Cardiac muscle cell (in vitro differentiated cells and primary cell): ENCODE measurements at regions not wholly inside any gene's neighbourhood (a gene's known extent, or its start where the extent isn't known, plus 50 kb on each side); places are given as distances from the start of the nearest gene placed in this dataset.

ENCODE experiments used
- DNase-seq, 2 donors: peaks; one replicate each; pipeline versions ENCODE4 v3.0.0 to v3.0.0-alpha.2; 2010 to 2017; ENCODE audit warnings: low read depth in 1 of 2, low spot score in 1 of 2
- H3K27ac ChIP-seq: fragments of 200-600 bp; sonication (generic); 2 replicates; pipeline ENCODE4 v1.5.1; 2016
- H3K27me3 ChIP-seq: fragments of 200-600 bp; sonication (generic); 2 replicates; pipeline ENCODE4 v1.6.0; 2016; ENCODE audit warnings: control low read depth
- H3K36me3 ChIP-seq: fragments of 200-600 bp; sonication (generic); 2 replicates; pipeline ENCODE4 v1.5.1; 2016; ENCODE audit warnings: control low read depth
- H3K4me1 ChIP-seq: fragments of 200-600 bp; sonication (generic); 2 replicates; pipeline ENCODE4 v1.8.1; 2017; ENCODE audit warnings: low read depth, mild to moderate bottlenecking, mixed run types
- H3K4me3 ChIP-seq: fragments of 200-600 bp; sonication (generic); 2 replicates; pipeline ENCODE4 v1.5.1; 2016; ENCODE audit warnings: mild to moderate bottlenecking
- H3K9me3 ChIP-seq: fragments of 200-600 bp; sonication (generic); 2 replicates; pipeline ENCODE4 v1.5.1; 2017; ENCODE audit warnings: low read depth, mild to moderate bottlenecking, control low read depth
- CTCF ChIP-seq: IDR thresholded peaks from 2 replicates; pipeline ENCODE4 v1.5.1; 2012; ENCODE audit warnings: low read depth, mild to moderate bottlenecking, low read length

- Histone ChIP-seq H3K4me1 (peaks cover 12% of the 10 kb centered on the region), H3K36me3 (no peaks in the 10 kb centered on the region), H3K4me3 (no peak overlapping the region), H3K27me3 (no peaks in the 10 kb centered on the region), H3K9me3 (no peaks in the 10 kb centered on the region), H3K27ac (no peak overlapping the region)
- DNase-seq: no peak
- no peak for TF ChIP-seq CTCF
Observed at GRCh38 chr1:47585141-47585902, 147.5 kb downstream of the FOXD2 start.

- TF ChIP-seq CTCF: no peak
Observed at GRCh38 chr1:47587891-47588582, 150.2 kb downstream of the FOXD2 start.

GRCh38 chr1:47590523-47591225 lies 152.8 kb downstream of the FOXD2 start:
- Histone ChIP-seq H3K4me1 (peaks cover 12% of the 10 kb centered on the region), H3K9me3 (no peaks in the 10 kb centered on the region), H3K36me3 (no peaks in the 10 kb centered on the region), H3K27me3 (peaks cover 26% of the 10 kb centered on the region), H3K27ac (no peak overlapping the region), H3K4me3 (no peak overlapping the region)
- no peak for DNase-seq
- TF ChIP-seq CTCF: no peak

More at GRCh38 chr1:47587891-47588582, 150.2 kb downstream of the FOXD2 start:
- Histone ChIP-seq H3K27me3 (peaks cover 6% of the 10 kb centered on the region), H3K9me3 (no peaks in the 10 kb centered on the region), H3K4me3 (no peak overlapping the region), H3K36me3 (no peaks in the 10 kb centered on the region), H3K27ac (peak overlapping the region; percentile 67), H3K4me1 (peaks cover 12% of the 10 kb centered on the region)
- peak; percentile 44 to 70 for DNase-seq

GRCh38 chr1:47591801-47592200 lies 154.0 kb downstream of the FOXD2 start:
- no peak for TF ChIP-seq CTCF
- Histone ChIP-seq H3K27me3 (peaks cover 26% of the 10 kb centered on the region), H3K36me3 (no peaks in the 10 kb centered on the region), H3K27ac (no peak overlapping the region), H3K4me3 (no peak overlapping the region), H3K9me3 (no peaks in the 10 kb centered on the region), H3K4me1 (peaks cover 12% of the 10 kb centered on the region)
- no peak for DNase-seq

DNA sequence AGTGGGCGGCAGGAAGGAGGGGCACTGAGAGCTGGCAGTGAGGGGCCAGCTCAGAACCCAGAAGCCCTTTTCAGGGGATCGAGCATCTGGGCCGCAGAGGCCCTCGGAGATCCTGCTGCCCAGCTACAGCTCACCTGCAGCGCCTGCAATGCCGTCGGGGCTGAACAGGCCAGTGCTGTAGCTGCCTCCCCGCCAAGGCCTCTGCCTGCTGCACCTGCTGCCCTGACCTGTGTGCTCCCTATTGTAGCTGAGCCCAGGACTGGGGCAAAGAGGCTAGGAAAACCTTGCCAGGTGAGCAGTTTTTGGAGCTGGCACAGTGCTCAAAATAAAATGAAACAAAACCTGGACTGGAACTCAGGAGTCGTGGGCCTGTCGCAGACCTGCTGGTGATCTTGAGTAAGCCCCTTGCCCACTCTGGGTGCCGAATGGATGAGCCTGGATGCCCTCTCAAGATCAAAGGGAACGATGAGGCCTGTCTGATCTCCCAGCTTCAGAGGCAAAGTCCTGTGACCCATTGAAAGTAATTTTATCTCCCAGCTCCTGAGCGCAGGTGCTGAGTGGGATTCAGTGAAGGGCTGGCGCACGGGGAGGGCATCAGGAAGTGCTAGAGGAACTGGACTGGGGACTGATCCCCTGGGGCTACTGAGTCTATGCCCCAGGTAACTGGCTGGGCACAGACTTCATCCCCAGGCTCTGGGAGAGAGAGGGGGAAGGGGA lies 154.6 kb downstream of the FOXD2 start:
- DNase-seq: no peak
- Histone ChIP-seq H3K4me3 (no peak overlapping the region), H3K27ac (no peak overlapping the region), H3K9me3 (no peaks in the 10 kb centered on the region), H3K27me3 (peaks cover 26% of the 10 kb centered on the region), H3K4me1 (peaks cover 12% of the 10 kb centered on the region), H3K36me3 (no peaks in the 10 kb centered on the region)
- no peak for TF ChIP-seq CTCF
